Stimulated activated CD8-positive, alpha-beta memory T cell treated with anti-CD3 and anti-CD28 coated beads, Interleukin-15, amount 100 ng/mL, for 4 hours (primary cell): ENCODE measurements at regions not wholly inside any gene's neighbourhood (a gene's known extent, or its start where the extent isn't known, plus 50 kb on each side); places are given as distances from the start of the nearest gene placed in this dataset.

Experiments used
- DNase-seq, 2 donors: peaks; one replicate each; pipeline ENCODE4 v3.0.0-alpha.2; 2020; ENCODE audit warnings: low read depth in 2 of 2

GRCh38 chr11:69970785-69971535 lies 107.2 kb upstream of the ANO1 start:
- DNase-seq = no peak

GRCh38 chr11:69971741-69972140 lies 106.4 kb upstream of the ANO1 start:
- DNase-seq = no peak

GRCh38 chr11:69972351-69972802 lies 105.7 kb upstream of the ANO1 start:
- no peak for DNase-seq

- no peak for DNase-seq
These were observed 103.6 kb upstream of the ANO1 start for GRCh38 chr11:69974528-69974927.

- no peak for DNase-seq
These were observed 102.3 kb upstream of the ANO1 start for GRCh38 chr11:69975822-69976221.

- no peak for DNase-seq
These were observed 101.3 kb upstream of the ANO1 start for GRCh38 chr11:69976794-69977193.

- DNase-seq = no peak
These were observed 100.2 kb upstream of the ANO1 start for GRCh38 chr11:69977951-69978350.

GRCh38 chr11:69978841-69979614 lies 99.1 kb upstream of the ANO1 start:
- DNase-seq = no peak

GRCh38 chr11:69979632-69980031 lies 98.5 kb upstream of the ANO1 start:
- no peak for DNase-seq

GRCh38 chr11:69981119-69981784 lies 96.9 kb upstream of the ANO1 start:
- no peak for DNase-seq

- DNase-seq = no peak
These were observed 95.2 kb upstream of the ANO1 start for GRCh38 chr11:69982690-69983570.

GRCh38 chr11:69983571-69983877 lies 94.6 kb upstream of the ANO1 start:
- no peak for DNase-seq

- DNase-seq = no peak
These were observed 94.1 kb upstream of the ANO1 start for GRCh38 chr11:69983897-69984438.

- DNase-seq = no peak
These were observed 93.5 kb upstream of the ANO1 start for GRCh38 chr11:69984457-69985261.

- DNase-seq = no peak
These were observed 92.8 kb upstream of the ANO1 start for GRCh38 chr11:69985331-69985640.

GRCh38 chr11:69985641-69986439 lies 92.3 kb upstream of the ANO1 start:
- no peak for DNase-seq

GRCh38 chr11:69986440-69986787 lies 91.7 kb upstream of the ANO1 start:
- no peak for DNase-seq

GRCh38 chr11:69986830-69987229 lies 91.3 kb upstream of the ANO1 start:
- no peak for DNase-seq

GRCh38 chr11:69992026-69992425 lies 86.1 kb upstream of the ANO1 start:
- DNase-seq = no peak
